CD4-positive, alpha-beta T cell treated with Interleukin-1 beta for 1 hour (primary cell): ENCODE measurements at regions not wholly inside any gene's neighbourhood (a gene's known extent, or its start where the extent isn't known, plus 50 kb on each side); places are given as distances from the start of the nearest gene placed in this dataset.
A peak's percentile ranks its signal among the peaks of the same experiment; 100 is the strongest.

Experiments
- DNase-seq, 2 donors: peaks; one replicate each; pipeline ENCODE4 v3.0.0-alpha.2; 2020 to 2022

- no peak for DNase-seq
These were observed 106.8 kb downstream of the CYP26A1 start for GRCh38 chr10:93180482-93180931.

GRCh38 chr10:93181271-93182048, 107.8 kb downstream of the CYP26A1 start:
- no peak for DNase-seq

- no peak for DNase-seq
These were observed 108.3 kb downstream of the CYP26A1 start for GRCh38 chr10:93182049-93182327.

- no peak for DNase-seq
These were observed 109.1 kb downstream of the CYP26A1 start for GRCh38 chr10:93182790-93183189.

GRCh38 chr10:93186653-93187052, 113.0 kb downstream of the CYP26A1 start:
- DNase-seq: no peak

GRCh38 chr10:93189944-93190343, 116.3 kb downstream of the CYP26A1 start:
- DNase-seq: no peak

GRCh38 chr10:93190372-93190771, 116.7 kb downstream of the CYP26A1 start:
- no peak for DNase-seq

- DNase-seq: no peak
These were observed 120.2 kb downstream of the CYP26A1 start for GRCh38 chr10:93193906-93194305.

GRCh38 chr10:93198401-93199131, 124.9 kb downstream of the CYP26A1 start:
- DNase-seq: no peak

GRCh38 chr10:93199191-93199751, 125.6 kb downstream of the CYP26A1 start:
- peak in 1 of 2 donors; percentile 35 for DNase-seq

GRCh38 chr10:93204494-93205485, 131.1 kb downstream of the CYP26A1 start:
- no peak for DNase-seq

GRCh38 chr10:93206652-93207051, 133.0 kb downstream of the CYP26A1 start:
- no peak for DNase-seq

GRCh38 chr10:93208717-93209464, 135.2 kb downstream of the CYP26A1 start:
- DNase-seq: no peak

GRCh38 chr10:93211991-93212390, 138.3 kb downstream of the CYP26A1 start:
- no peak for DNase-seq

GRCh38 chr10:93215312-93215711, 141.6 kb downstream of the CYP26A1 start:
- DNase-seq: no peak

- no peak for DNase-seq
These were observed 142.8 kb downstream of the CYP26A1 start for GRCh38 chr10:93216341-93216985.

GRCh38 chr10:93218386-93218785, 144.7 kb downstream of the CYP26A1 start:
- DNase-seq: no peak

- no peak for DNase-seq
These were observed 145.7 kb downstream of the CYP26A1 start for GRCh38 chr10:93219347-93219746.

GRCh38 chr10:93220296-93221170, 146.8 kb downstream of the CYP26A1 start:
- DNase-seq: no peak

GRCh38 chr10:93221171-93221496, 147.4 kb downstream of the CYP26A1 start:
- no peak for DNase-seq

- DNase-seq: no peak
These were observed 147.8 kb downstream of the CYP26A1 start for GRCh38 chr10:93221521-93221920.
